Activated CD8-positive, alpha-beta T cell treated with anti-CD3 and anti-CD28 coated beads, Interleukin-2, amount 10 ng/mL, durations not matched to agents 7 days and 5 days (primary cell): ENCODE measurements at regions not wholly inside any gene's neighbourhood (a gene's known extent, or its start where the extent isn't known, plus 50 kb on each side); places are given as distances from the start of the nearest gene placed in this dataset.

Source experiments
- ATAC-seq: fragments of 150-1000 bp; cut with Tn5 transposase; one replicate; pipeline ENCODE4 v1.10.0; 2021; ENCODE audit warnings: moderate library complexity
- CTCF ChIA-PET: fragments of 350-600 bp; sonication (Branson Sonifier 250); formaldehyde crosslinking; loops from one replicate; lab custom pipeline; 2021; ENCODE audit warnings: antibody characterized with exemption; lab: Charles Lee
- POLR2A ChIA-PET: fragments of 350-600 bp; sonication (Branson Sonifier 250); formaldehyde crosslinking; loops from one replicate; lab custom pipeline; 2021; ENCODE audit warnings: antibody characterized with exemption; lab: Charles Lee
- DNase-seq: peaks from one replicate; pipeline ENCODE4 v3.0.0-alpha.2; 2020
- H3K27ac Mint-ChIP-seq: one replicate; pipeline ENCODE4 v1.8.0; 2021; ENCODE audit warnings: mild to moderate bottlenecking, mixed read lengths
- H3K27me3 Mint-ChIP-seq: one replicate; pipeline ENCODE4 v1.8.0; 2021; ENCODE audit warnings: low read depth, mixed read lengths
- H3K36me3 Mint-ChIP-seq: one replicate; pipeline ENCODE4 v1.8.0; 2021; ENCODE audit warnings: low read depth, mixed read lengths
- H3K4me1 Mint-ChIP-seq: one replicate; pipeline ENCODE4 v1.8.0; 2021; ENCODE audit warnings: low read depth, mixed read lengths
- H3K4me3 Mint-ChIP-seq: one replicate; pipeline ENCODE4 v1.8.0; 2021; ENCODE audit warnings: mild to moderate bottlenecking, mixed read lengths
- H3K9me3 Mint-ChIP-seq: one replicate; pipeline ENCODE4 v1.8.0; 2022; ENCODE audit warnings: mixed read lengths; ENCODE audit not compliant: insufficient read depth

- DNase-seq (no peak), ATAC-seq (no peak)
- ChIA-PET POLR2A (no interaction called here), CTCF (interaction anchor here (1.2 to 2.3 kb wide), 2 partner anchors 38 to 53 kb away, joined by 5 to 9 read pairs; no protein-coding TSS in a partner anchor)
- Mint-ChIP-seq H3K4me3 (no peak overlapping the region), H3K27ac (no peak overlapping the region), H3K36me3 (no peaks in the 10 kb centered on the region), H3K9me3 (no peaks in the 10 kb centered on the region), H3K4me1 (no peaks in the 10 kb centered on the region), H3K27me3 (peaks cover 32% of the 10 kb centered on the region)
Measured at GRCh38 chr5:138632900-138633489, 57.8 kb upstream of the HSPA9 start.

GRCh38 chr5:138631096-138631928 lies 56.1 kb upstream of the HSPA9 start:
- no peak overlapping the region for H3K27ac Mint-ChIP-seq
- DNase-seq (no peak), ATAC-seq (no peak)
- POLR2A ChIA-PET: no interaction called here
- no peak overlapping the region for H3K4me3 Mint-ChIP-seq
- H3K27me3 Mint-ChIP-seq: peaks cover 30% of the 10 kb centered on the region
- H3K4me1 Mint-ChIP-seq: no peaks in the 10 kb centered on the region
- CTCF ChIA-PET: interaction anchor here (0.8 kb wide), 1 partner anchor 158 kb away, joined by 3 read pairs; no protein-coding TSS in a partner anchor
- H3K9me3 Mint-ChIP-seq: no peaks in the 10 kb centered on the region
- H3K36me3 Mint-ChIP-seq: no peaks in the 10 kb centered on the region

GRCh38 chr5:138629392-138629791 lies 54.2 kb upstream of the HSPA9 start:
- POLR2A ChIA-PET: no interaction called here
- CTCF ChIA-PET: interaction anchor here (1.7 kb wide), 1 partner anchor 11 kb away, joined by 4 read pairs; no protein-coding TSS in a partner anchor
- ATAC-seq (no peak), DNase-seq (no peak)
- no peak overlapping the region for H3K4me3 Mint-ChIP-seq
- no peak overlapping the region for H3K27ac Mint-ChIP-seq
- no peaks in the 10 kb centered on the region for H3K9me3 Mint-ChIP-seq
- H3K27me3 Mint-ChIP-seq: peaks cover 29% of the 10 kb centered on the region
- no peaks in the 10 kb centered on the region for H3K36me3 Mint-ChIP-seq
- no peaks in the 10 kb centered on the region for H3K4me1 Mint-ChIP-seq

- Mint-ChIP-seq H3K27ac (no peak overlapping the region), H3K4me3 (no peak overlapping the region), H3K9me3 (no peaks in the 10 kb centered on the region), H3K27me3 (peaks cover 32% of the 10 kb centered on the region), H3K4me1 (no peaks in the 10 kb centered on the region), H3K36me3 (no peaks in the 10 kb centered on the region)
- ChIA-PET POLR2A (no interaction called here), CTCF (no interaction called here)
- DNase-seq (no peak), ATAC-seq (no peak)
Measured at GRCh38 chr5:138626333-138626944, 51.2 kb upstream of the HSPA9 start.

- Mint-ChIP-seq H3K4me3 (no peak overlapping the region), H3K4me1 (no peaks in the 10 kb centered on the region), H3K36me3 (no peaks in the 10 kb centered on the region), H3K27me3 (peaks cover 40% of the 10 kb centered on the region), H3K9me3 (no peaks in the 10 kb centered on the region), H3K27ac (no peak overlapping the region)
- ChIA-PET CTCF (no interaction called here), POLR2A (interaction anchor here (0.6 kb wide), 1 partner anchor 177 kb away, joined by 3 read pairs; no protein-coding TSS in a partner anchor)
- ATAC-seq (no peak), DNase-seq (no peak)
Measured at GRCh38 chr5:138625134-138625533, 49.9 kb upstream of the HSPA9 start.
